GM23338 (cell line): ENCODE measurements at regions not wholly inside any gene's neighbourhood (a gene's known extent, or its start where the extent isn't known, plus 50 kb on each side); places are given as distances from the start of the nearest gene placed in this dataset.

ENCODE experiments used
- ATAC-seq: fragments of 200-7000 bp; cut with Tn5 transposase; 3 replicates; pipeline ENCODE4 v1.9.1; 2020
- DNase-seq: peaks from one replicate; pipeline ENCODE4 v3.0.0-alpha.2; 2015; ENCODE audit warnings: low spot score
- H2AFZ ChIP-seq: fragments of 200-600 bp; sonication (generic); 2 replicates; pipeline ENCODE4 v1.8.0; 2016; ENCODE audit warnings: antibody characterized with exemption, mild to moderate bottlenecking, moderate library complexity
- H3F3A ChIP-seq: fragments of 200-600 bp; sonication (generic); replicated peaks from 2 replicates; pipeline ENCODE4 v1.8.0; 2017; ENCODE audit warnings: antibody characterized with exemption, mixed run types, low read depth
- H3K27ac ChIP-seq: fragments of 200-600 bp; sonication (generic); 2 replicates; pipeline ENCODE4 v1.6.1; 2016; ENCODE audit warnings: low read depth
- H3K27me3 ChIP-seq: fragments of 200-600 bp; sonication (generic); 2 replicates; pipeline ENCODE4 v1.8.0; 2016; ENCODE audit warnings: mild to moderate bottlenecking, mixed run types, moderate library complexity; ENCODE audit not compliant: insufficient read depth
- H3K36me3 ChIP-seq: fragments of 200-600 bp; sonication (generic); 2 replicates; pipeline ENCODE4 v1.8.0; 2016; ENCODE audit warnings: mild to moderate bottlenecking; ENCODE audit not compliant: insufficient read depth
- H3K4me1 ChIP-seq: fragments of 200-600 bp; sonication (generic); 2 replicates; pipeline ENCODE4 v1.8.0; 2016; ENCODE audit warnings: mild to moderate bottlenecking, moderate library complexity; ENCODE audit not compliant: insufficient read depth
- H3K4me2 ChIP-seq: fragments of 200-600 bp; sonication (generic); 2 replicates; pipeline ENCODE4 v1.7.1; 2017; ENCODE audit warnings: mixed run types
- H3K4me3 ChIP-seq: fragments of 200-600 bp; sonication (generic); 2 replicates; pipeline ENCODE4 v1.6.1; 2016; ENCODE audit warnings: mixed run types
- H3K79me2 ChIP-seq: fragments of 200-600 bp; sonication (generic); replicated peaks from 2 replicates; pipeline ENCODE4 v1.8.0; 2017; ENCODE audit warnings: mild to moderate bottlenecking; ENCODE audit not compliant: insufficient read depth
- H3K9me2 ChIP-seq: fragments of 200-600 bp; sonication (generic); 2 replicates; pipeline ENCODE4 v1.8.0; 2017; ENCODE audit not compliant: insufficient read depth
- H4K20me1 ChIP-seq: fragments of 200-600 bp; sonication (generic); replicated peaks from 2 replicates; pipeline ENCODE4 v1.8.0; 2017; ENCODE audit warnings: mild to moderate bottlenecking; ENCODE audit not compliant: insufficient read depth
- H3K27ac Mint-ChIP-seq: 2 replicates; pipeline ENCODE4 v1.8.0; 2020; ENCODE audit warnings: inconsistent platforms, mild to moderate bottlenecking, moderate library complexity, mixed read lengths
- H3K27me3 Mint-ChIP-seq: 3 replicates; pipeline ENCODE4 v1.8.0; 2022; ENCODE audit warnings: low read depth, mild to moderate bottlenecking, moderate library complexity, mixed read lengths, inconsistent platforms; ENCODE audit not compliant: insufficient read depth, poor library complexity
- H3K36me3 Mint-ChIP-seq: 3 replicates; pipeline ENCODE4 v1.8.0; 2021; ENCODE audit warnings: low read depth, mild to moderate bottlenecking, inconsistent platforms, moderate library complexity, mixed read lengths
- H3K4me1 Mint-ChIP-seq: 3 replicates; pipeline ENCODE4 v1.8.0; 2020; ENCODE audit warnings: mild to moderate bottlenecking, inconsistent platforms, mixed read lengths
- H3K4me3 Mint-ChIP-seq: 3 replicates; pipeline ENCODE4 v1.8.0; 2021; ENCODE audit warnings: moderate library complexity, mild to moderate bottlenecking, inconsistent platforms, mixed read lengths
- H3K9me3 Mint-ChIP-seq: 3 replicates; pipeline ENCODE4 v1.8.0; 2020; ENCODE audit warnings: moderate library complexity, mild to moderate bottlenecking, inconsistent platforms, mixed read lengths
- CREB1 ChIP-seq: fragments of 250-450 bp; sonication (Bioruptor Pico); IDR thresholded peaks from 2 replicates; pipeline ENCODE4 v1.5.0; 2020; ENCODE audit warnings: low read depth, mild to moderate bottlenecking, moderate library complexity
- CTCF ChIP-seq, 2 experiments: fragments of 200-600 bp in 1 of 2; sonication (generic) in 1 of 2; conservative IDR thresholded peaks; 2 replicates each; pipeline versions ENCODE4 v1.5.1 to v1.6.1; 2016 to 2017; ENCODE audit warnings: antibody characterized with exemption in 2 of 2, low read depth in 2 of 2, mild to moderate bottlenecking in 2 of 2, moderate library complexity in 1 of 2
- ETS1 ChIP-seq: IDR thresholded peaks from 2 replicates; pipeline ENCODE4 v1.6.1; 2016; ENCODE audit warnings: antibody characterized with exemption
- EZH2 ChIP-seq: fragments of 200-600 bp; sonication (generic); IDR thresholded peaks from one replicate; pipeline ENCODE4 v1.8.0; 2017; ENCODE audit warnings: antibody characterized with exemption, mild to moderate bottlenecking, low read depth; ENCODE audit not compliant: unreplicated experiment
- EZH2phosphoT487 ChIP-seq: fragments of 200-600 bp; sonication (generic); IDR thresholded peaks from one replicate; pipeline ENCODE4 v1.8.1; 2018; ENCODE audit warnings: antibody characterized with exemption; ENCODE audit not compliant: unreplicated experiment
- JUNB ChIP-seq: IDR thresholded peaks from one replicate; pipeline ENCODE4 v1.6.1; 2016; ENCODE audit warnings: antibody characterized with exemption; ENCODE audit not compliant: unreplicated experiment
- NANOG ChIP-seq: IDR thresholded peaks from 2 replicates; pipeline ENCODE4 v1.6.1; 2016; ENCODE audit warnings: antibody characterized with exemption, borderline replicate concordance
- POLR2AphosphoS5 ChIP-seq: IDR thresholded peaks from 2 replicates; pipeline ENCODE4 v1.6.1; 2016; ENCODE audit warnings: antibody characterized with exemption, low read depth
- REST ChIP-seq: IDR thresholded peaks from one replicate; pipeline ENCODE4 v1.6.1; 2018; ENCODE audit warnings: antibody characterized with exemption; ENCODE audit not compliant: unreplicated experiment
- STAT1 ChIP-seq: IDR thresholded peaks from one replicate; pipeline ENCODE4 v1.6.1; 2016; ENCODE audit warnings: antibody characterized with exemption; ENCODE audit not compliant: unreplicated experiment
- ZNF114 ChIP-seq: fragments of 250-450 bp; sonication (Bioruptor Pico); IDR thresholded peaks from 2 replicates; pipeline ENCODE4 v1.5.0; 2020; ENCODE audit warnings: mild to moderate bottlenecking, moderate library complexity
- ZNF331 ChIP-seq: fragments of 250-450 bp; sonication (Bioruptor Pico); IDR thresholded peaks from 2 replicates; pipeline ENCODE4 v1.5.0; 2020; ENCODE audit warnings: low read depth, mild to moderate bottlenecking, moderate library complexity
- TF ChIP-seq, protein P1 (sequence below): fragments of 250-450 bp; sonication (Bioruptor Pico); IDR thresholded peaks from 2 replicates; pipeline ENCODE4 v1.5.0; 2020; ENCODE audit warnings: mild to moderate bottlenecking, moderate library complexity

GRCh38 chr10:131833446-131834080 is 67.2 kb upstream of the PPP2R2D start:
- Mint-ChIP-seq H3K27ac (no peak overlapping the region), H3K4me3 (no peak overlapping the region)

More at GRCh38 chr10:131833446-131834080, 67.2 kb upstream of the PPP2R2D start:
- DNase-seq (no peak), ATAC-seq (no peak)
- H3K4me1 ChIP-seq = peaks cover 16% of the 10 kb centered on the region; the same call in 1 of the 2 replicates
- no peaks in the 10 kb centered on the region for H3K9me2 ChIP-seq
- Mint-ChIP-seq H3K9me3 (0 out of 3 replicates have a peak, but pooled peaks cover 3% of the 10 kb centered on the region), H3K27me3 (peaks cover 18% of the 10 kb centered on the region), H3K4me1 (peaks cover 4% of the 10 kb centered on the region), H3K36me3 (no peaks in the 10 kb centered on the region; the same call in 2 of the 3 replicates)
- H3F3A ChIP-seq = no peaks in the 10 kb centered on the region
- H2AFZ ChIP-seq = no peak overlapping the region
- no peak overlapping the region for H3K4me3 ChIP-seq
- H3K27me3 ChIP-seq = no peaks in the 10 kb centered on the region
- H3K27ac ChIP-seq = no peak overlapping the region
- H3K36me3 ChIP-seq = no peaks in the 10 kb centered on the region
- H3K79me2 ChIP-seq = no peaks in the 10 kb centered on the region
- no peak overlapping the region for H3K4me2 ChIP-seq
- H4K20me1 ChIP-seq = no peaks in the 10 kb centered on the region
- TF ChIP-seq JUNB (no peak), REST (no peak), ZNF114 (no peak), POLR2AphosphoS5 (no peak), EZH2 (no peak), ZNF331 (CRISPR knock-in tag) (no peak), ETS1 (no peak), CTCF (conservative IDR thresholded peaks at IDR 0.05; ENCODE audit: low read depth in 2 of 2) (no peak), CREB1 (no peak), EZH2phosphoT487 (no peak), STAT1 (no peak), NANOG (no peak)
- TF ChIP-seq, protein P1, sequence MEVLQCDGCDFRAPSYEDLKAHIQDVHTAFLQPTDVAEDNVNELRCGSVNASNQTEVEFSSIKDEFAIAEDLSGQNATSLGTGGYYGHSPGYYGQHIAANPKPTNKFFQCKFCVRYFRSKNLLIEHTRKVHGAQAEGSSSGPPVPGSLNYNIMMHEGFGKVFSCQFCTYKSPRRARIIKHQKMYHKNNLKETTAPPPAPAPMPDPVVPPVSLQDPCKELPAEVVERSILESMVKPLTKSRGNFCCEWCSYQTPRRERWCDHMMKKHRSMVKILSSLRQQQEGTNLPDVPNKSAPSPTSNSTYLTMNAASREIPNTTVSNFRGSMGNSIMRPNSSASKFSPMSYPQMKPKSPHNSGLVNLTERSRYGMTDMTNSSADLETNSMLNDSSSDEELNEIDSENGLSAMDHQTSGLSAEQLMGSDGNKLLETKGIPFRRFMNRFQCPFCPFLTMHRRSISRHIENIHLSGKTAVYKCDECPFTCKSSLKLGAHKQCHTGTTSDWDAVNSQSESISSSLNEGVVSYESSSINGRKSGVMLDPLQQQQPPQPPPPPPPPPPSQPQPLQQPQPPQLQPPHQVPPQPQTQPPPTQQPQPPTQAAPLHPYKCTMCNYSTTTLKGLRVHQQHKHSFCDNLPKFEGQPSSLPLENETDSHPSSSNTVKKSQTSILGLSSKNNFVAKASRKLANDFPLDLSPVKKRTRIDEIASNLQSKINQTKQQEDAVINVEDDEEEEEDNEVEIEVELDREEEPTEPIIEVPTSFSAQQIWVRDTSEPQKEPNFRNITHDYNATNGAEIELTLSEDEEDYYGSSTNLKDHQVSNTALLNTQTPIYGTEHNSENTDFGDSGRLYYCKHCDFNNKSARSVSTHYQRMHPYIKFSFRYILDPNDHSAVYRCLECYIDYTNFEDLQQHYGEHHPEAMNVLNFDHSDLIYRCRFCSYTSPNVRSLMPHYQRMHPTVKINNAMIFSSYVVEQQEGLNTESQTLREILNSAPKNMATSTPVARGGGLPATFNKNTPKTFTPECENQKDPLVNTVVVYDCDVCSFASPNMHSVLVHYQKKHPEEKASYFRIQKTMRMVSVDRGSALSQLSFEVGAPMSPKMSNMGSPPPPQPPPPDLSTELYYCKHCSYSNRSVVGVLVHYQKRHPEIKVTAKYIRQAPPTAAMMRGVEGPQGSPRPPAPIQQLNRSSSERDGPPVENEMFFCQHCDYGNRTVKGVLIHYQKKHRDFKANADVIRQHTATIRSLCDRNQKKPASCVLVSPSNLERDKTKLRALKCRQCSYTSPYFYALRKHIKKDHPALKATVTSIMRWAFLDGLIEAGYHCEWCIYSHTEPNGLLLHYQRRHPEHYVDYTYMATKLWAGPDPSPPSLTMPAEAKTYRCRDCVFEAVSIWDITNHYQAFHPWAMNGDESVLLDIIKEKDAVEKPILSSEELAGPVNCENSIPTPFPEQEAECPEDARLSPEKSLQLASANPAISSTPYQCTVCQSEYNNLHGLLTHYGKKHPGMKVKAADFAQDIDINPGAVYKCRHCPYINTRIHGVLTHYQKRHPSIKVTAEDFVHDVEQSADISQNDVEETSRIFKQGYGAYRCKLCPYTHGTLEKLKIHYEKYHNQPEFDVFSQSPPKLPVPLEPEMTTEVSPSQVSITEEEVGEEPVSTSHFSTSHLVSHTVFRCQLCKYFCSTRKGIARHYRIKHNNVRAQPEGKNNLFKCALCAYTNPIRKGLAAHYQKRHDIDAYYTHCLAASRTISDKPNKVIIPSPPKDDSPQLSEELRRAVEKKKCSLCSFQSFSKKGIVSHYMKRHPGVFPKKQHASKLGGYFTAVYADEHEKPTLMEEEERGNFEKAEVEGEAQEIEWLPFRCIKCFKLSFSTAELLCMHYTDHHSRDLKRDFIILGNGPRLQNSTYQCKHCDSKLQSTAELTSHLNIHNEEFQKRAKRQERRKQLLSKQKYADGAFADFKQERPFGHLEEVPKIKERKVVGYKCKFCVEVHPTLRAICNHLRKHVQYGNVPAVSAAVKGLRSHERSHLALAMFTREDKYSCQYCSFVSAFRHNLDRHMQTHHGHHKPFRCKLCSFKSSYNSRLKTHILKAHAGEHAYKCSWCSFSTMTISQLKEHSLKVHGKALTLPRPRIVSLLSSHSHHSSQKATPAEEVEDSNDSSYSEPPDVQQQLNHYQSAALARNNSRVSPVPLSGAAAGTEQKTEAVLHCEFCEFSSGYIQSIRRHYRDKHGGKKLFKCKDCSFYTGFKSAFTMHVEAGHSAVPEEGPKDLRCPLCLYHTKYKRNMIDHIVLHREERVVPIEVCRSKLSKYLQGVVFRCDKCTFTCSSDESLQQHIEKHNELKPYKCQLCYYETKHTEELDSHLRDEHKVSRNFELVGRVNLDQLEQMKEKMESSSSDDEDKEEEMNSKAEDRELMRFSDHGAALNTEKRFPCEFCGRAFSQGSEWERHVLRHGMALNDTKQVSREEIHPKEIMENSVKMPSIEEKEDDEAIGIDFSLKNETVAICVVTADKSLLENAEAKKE (CRISPR knock-in tag) = no peak
